ENCODE measurements at regions not wholly inside any gene's neighbourhood (a gene's known extent, or its start where the extent isn't known, plus 50 kb on each side); places are given as distances from the start of the nearest gene placed in this dataset.

GRCh38 chr10:23968301-23968700, 240.6 kb upstream of the KIAA1217 start:
- TF ChIP-seq, protein P1, sequence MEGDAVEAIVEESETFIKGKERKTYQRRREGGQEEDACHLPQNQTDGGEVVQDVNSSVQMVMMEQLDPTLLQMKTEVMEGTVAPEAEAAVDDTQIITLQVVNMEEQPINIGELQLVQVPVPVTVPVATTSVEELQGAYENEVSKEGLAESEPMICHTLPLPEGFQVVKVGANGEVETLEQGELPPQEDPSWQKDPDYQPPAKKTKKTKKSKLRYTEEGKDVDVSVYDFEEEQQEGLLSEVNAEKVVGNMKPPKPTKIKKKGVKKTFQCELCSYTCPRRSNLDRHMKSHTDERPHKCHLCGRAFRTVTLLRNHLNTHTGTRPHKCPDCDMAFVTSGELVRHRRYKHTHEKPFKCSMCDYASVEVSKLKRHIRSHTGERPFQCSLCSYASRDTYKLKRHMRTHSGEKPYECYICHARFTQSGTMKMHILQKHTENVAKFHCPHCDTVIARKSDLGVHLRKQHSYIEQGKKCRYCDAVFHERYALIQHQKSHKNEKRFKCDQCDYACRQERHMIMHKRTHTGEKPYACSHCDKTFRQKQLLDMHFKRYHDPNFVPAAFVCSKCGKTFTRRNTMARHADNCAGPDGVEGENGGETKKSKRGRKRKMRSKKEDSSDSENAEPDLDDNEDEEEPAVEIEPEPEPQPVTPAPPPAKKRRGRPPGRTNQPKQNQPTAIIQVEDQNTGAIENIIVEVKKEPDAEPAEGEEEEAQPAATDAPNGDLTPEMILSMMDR (IDR thresholded peaks at IDR 0.05 in 4 of 5, conservative IDR thresholded peaks at IDR 0.05 in 1 of 5), result no peak
- TF ChIP-seq POLR2A (IDR thresholded peaks at IDR 0.05), result no peak

Measured in gastrocnemius medialis (tissue), 4 donors.